ENCODE measurements at regions not wholly inside any gene's neighbourhood (a gene's known extent, or its start where the extent isn't known, plus 50 kb on each side); places are given as distances from the start of the nearest gene placed in this dataset.

DNA sequence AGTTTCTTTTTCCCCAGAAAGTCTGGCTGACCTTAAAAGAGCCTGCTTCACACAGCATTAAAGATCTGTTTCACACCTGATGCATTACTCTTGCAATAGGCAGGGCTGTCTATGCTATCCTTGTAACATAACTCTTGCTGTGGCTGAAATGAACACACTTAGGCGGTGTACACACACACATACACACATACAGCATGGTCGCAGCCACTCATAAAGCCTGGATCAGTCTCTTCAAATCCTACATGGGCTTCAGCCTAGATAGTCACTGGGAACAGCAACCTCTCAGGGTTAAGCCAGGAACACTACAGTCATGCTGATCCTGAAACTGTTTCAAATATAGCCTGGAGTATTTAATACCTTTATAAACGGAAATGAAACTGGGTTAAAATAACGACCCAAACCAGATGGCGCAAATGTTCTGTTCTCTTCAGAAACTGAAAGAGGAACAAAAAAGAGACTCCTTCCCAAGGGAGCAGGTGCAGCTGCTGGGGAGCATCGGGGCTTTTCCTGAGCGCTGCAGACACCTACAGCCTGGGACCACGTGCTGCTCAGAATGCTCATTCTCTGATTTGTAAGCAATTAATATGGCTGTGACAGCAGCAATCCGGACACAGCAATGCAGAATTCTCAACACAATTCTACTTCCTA is 61.0 kb upstream of the SFMBT2 start:
- no peak for TF ChIP-seq EZH2 (IDR thresholded peaks at IDR 0.05; ENCODE audit: insufficient read depth, poor library complexity, severe bottlenecking)
- no peak for TF ChIP-seq EZH2phosphoT487 (IDR thresholded peaks at IDR 0.05; ENCODE audit: insufficient read depth, low read depth)
